HAP-1 (cell line): ENCODE measurements at regions not wholly inside any gene's neighbourhood (a gene's known extent, or its start where the extent isn't known, plus 50 kb on each side); places are given as distances from the start of the nearest gene placed in this dataset.

Experiments
- DNase-seq, 2 experiments: peaks; one replicate each; pipeline ENCODE4 v3.0.0-alpha.2; 2016 to 2020; ENCODE audit warnings: low spot score in 2 of 2
- H3K27me3 ChIP-seq: fragments of 250-450 bp; sonication (Bioruptor Pico); 2 replicates; pipeline ENCODE4 v1.5.1; 2020; ENCODE audit warnings: low read depth, mild to moderate bottlenecking, moderate library complexity
- H3K36me3 ChIP-seq: fragments of 250-450 bp; sonication (Bioruptor Pico); replicated peaks from 2 replicates; pipeline ENCODE4 v1.5.1; 2020; ENCODE audit warnings: mild to moderate bottlenecking
- H3K4me1 ChIP-seq: fragments of 250-450 bp; sonication (Bioruptor Pico); 2 replicates; pipeline ENCODE4 v1.5.1; 2020; ENCODE audit warnings: mild to moderate bottlenecking
- H3K4me3 ChIP-seq: fragments of 250-450 bp; sonication (Bioruptor Pico); 2 replicates; pipeline ENCODE4 v1.5.1; 2020; ENCODE audit warnings: mild to moderate bottlenecking, moderate library complexity
- H3K9me3 ChIP-seq: fragments of 250-450 bp; sonication (Bioruptor Pico); 2 replicates; pipeline ENCODE4 v1.5.1; 2020; ENCODE audit warnings: mild to moderate bottlenecking, moderate library complexity
- in situ Hi-C: fragments of 300-500 bp; cut with MboI; formaldehyde crosslinking; loops from 3 replicates; pipeline ENCODE4 v1.14.3; 2020; ENCODE audit warnings: low sequenced_read_pairs, inconsistent platforms, mixed read lengths

GRCh38 chr2:16298866-16299265, 358.5 kb downstream of the MYCN start:
- in situ Hi-C loops, result loop anchor here (25.0 kb wide), 1 partner anchor 662 kb away; no protein-coding TSS in a partner anchor

GRCh38 chr2:16296331-16297250, 356.2 kb downstream of the MYCN start:
- Histone ChIP-seq H3K4me3 (no peak overlapping the region), H3K36me3 (no peaks in the 10 kb centered on the region)

More at GRCh38 chr2:16298866-16299265, 358.5 kb downstream of the MYCN start:
- DNase-seq, result no peak
- Histone ChIP-seq H3K4me1 (no peaks in the 10 kb centered on the region), H3K4me3 (no peak overlapping the region), H3K36me3 (no peaks in the 10 kb centered on the region), H3K27me3 (no peaks in the 10 kb centered on the region), H3K9me3 (no peaks in the 10 kb centered on the region)

GRCh38 chr2:16296038-16296290, 355.6 kb downstream of the MYCN start:
- Histone ChIP-seq H3K36me3 (no peaks in the 10 kb centered on the region), H3K27me3 (no peaks in the 10 kb centered on the region), H3K9me3 (no peaks in the 10 kb centered on the region), H3K4me1 (no peaks in the 10 kb centered on the region), H3K4me3 (no peak overlapping the region)
- no peak for DNase-seq
- in situ Hi-C loops, result loop anchor here (25.0 kb wide), 1 partner anchor 659 kb away; no protein-coding TSS in a partner anchor

More at GRCh38 chr2:16296331-16297250, 356.2 kb downstream of the MYCN start:
- in situ Hi-C loops, result loop anchor here (25.0 kb wide), 1 partner anchor 659 kb away; no protein-coding TSS in a partner anchor
- no peaks in the 10 kb centered on the region for H3K4me1 ChIP-seq
- no peaks in the 10 kb centered on the region for H3K9me3 ChIP-seq
- no peak for DNase-seq
- no peaks in the 10 kb centered on the region for H3K27me3 ChIP-seq

- Histone ChIP-seq H3K9me3 (no peaks in the 10 kb centered on the region), H3K4me3 (no peak overlapping the region), H3K4me1 (no peaks in the 10 kb centered on the region), H3K27me3 (no peaks in the 10 kb centered on the region), H3K36me3 (no peaks in the 10 kb centered on the region)
- in situ Hi-C loops, result loop anchor here (25.0 kb wide), 1 partner anchor 657 kb away; no protein-coding TSS in a partner anchor
- no peak for DNase-seq
Observed at GRCh38 chr2:16294791-16295190, 354.4 kb downstream of the MYCN start.

GRCh38 chr2:16293871-16294270, 353.5 kb downstream of the MYCN start:
- in situ Hi-C loops, result loop anchor here (25.0 kb wide), 1 partner anchor 657 kb away; no protein-coding TSS in a partner anchor
- Histone ChIP-seq H3K4me3 (no peak overlapping the region), H3K9me3 (no peaks in the 10 kb centered on the region), H3K4me1 (no peaks in the 10 kb centered on the region), H3K27me3 (peaks cover 4% of the 10 kb centered on the region), H3K36me3 (no peaks in the 10 kb centered on the region)
- DNase-seq, result no peak

GRCh38 chr2:16293398-16293797, 353.0 kb downstream of the MYCN start:
- in situ Hi-C loops, result loop anchor here (25.0 kb wide), 1 partner anchor 656 kb away; no protein-coding TSS in a partner anchor
- no peak for DNase-seq
- H3K36me3 ChIP-seq, result no peaks in the 10 kb centered on the region
- H3K4me1 ChIP-seq, result no peaks in the 10 kb centered on the region
- no peaks in the 10 kb centered on the region for H3K9me3 ChIP-seq
- peaks cover 4% of the 10 kb centered on the region for H3K27me3 ChIP-seq
- no peak overlapping the region for H3K4me3 ChIP-seq

- Histone ChIP-seq H3K9me3 (no peaks in the 10 kb centered on the region), H3K4me1 (no peaks in the 10 kb centered on the region), H3K27me3 (peaks cover 4% of the 10 kb centered on the region), H3K36me3 (no peaks in the 10 kb centered on the region), H3K4me3 (no peak overlapping the region)
- no peak for DNase-seq
- in situ Hi-C loops, result loop anchor here (25.0 kb wide), 1 partner anchor 655 kb away; no protein-coding TSS in a partner anchor
Observed at GRCh38 chr2:16291731-16292550, 351.6 kb downstream of the MYCN start.

GRCh38 chr2:16291226-16291625, 350.9 kb downstream of the MYCN start:
- no peak overlapping the region for H3K4me3 ChIP-seq
- no peak for DNase-seq
- no peaks in the 10 kb centered on the region for H3K36me3 ChIP-seq
- H3K27me3 ChIP-seq, result peaks cover 10% of the 10 kb centered on the region
- no peaks in the 10 kb centered on the region for H3K9me3 ChIP-seq
- no peaks in the 10 kb centered on the region for H3K4me1 ChIP-seq
- in situ Hi-C loops, result loop anchor here (25.0 kb wide), 1 partner anchor 654 kb away; no protein-coding TSS in a partner anchor

- H3K4me1 ChIP-seq, result no peaks in the 10 kb centered on the region
- H3K4me3 ChIP-seq, result no peak overlapping the region
- no peaks in the 10 kb centered on the region for H3K9me3 ChIP-seq
- no peak for DNase-seq
- in situ Hi-C loops, result loop anchor here (25.0 kb wide), 1 partner anchor 653 kb away; no protein-coding TSS in a partner anchor
- no peaks in the 10 kb centered on the region for H3K36me3 ChIP-seq
- peaks cover 10% of the 10 kb centered on the region for H3K27me3 ChIP-seq
Observed at GRCh38 chr2:16290311-16291020, 350.1 kb downstream of the MYCN start.

- DNase-seq, result no peak
- Histone ChIP-seq H3K4me1 (no peaks in the 10 kb centered on the region), H3K36me3 (no peaks in the 10 kb centered on the region), H3K4me3 (no peak overlapping the region), H3K27me3 (peaks cover 10% of the 10 kb centered on the region), H3K9me3 (no peaks in the 10 kb centered on the region)
- in situ Hi-C loops, result loop anchor here (25.0 kb wide), 1 partner anchor 651 kb away; no protein-coding TSS in a partner anchor
Observed at GRCh38 chr2:16288371-16289112, 348.2 kb downstream of the MYCN start.

- in situ Hi-C loops, result loop anchor here (25.0 kb wide), 1 partner anchor 651 kb away; no protein-coding TSS in a partner anchor
Observed at GRCh38 chr2:16287831-16288230, 347.5 kb downstream of the MYCN start.

GRCh38 chr2:16287281-16287680, 346.9 kb downstream of the MYCN start:
- no peaks in the 10 kb centered on the region for H3K9me3 ChIP-seq
- no peak for DNase-seq
- in situ Hi-C loops, result loop anchor here (25.0 kb wide), 1 partner anchor 650 kb away; no protein-coding TSS in a partner anchor
- H3K36me3 ChIP-seq, result no peaks in the 10 kb centered on the region
- H3K27me3 ChIP-seq, result peaks cover 10% of the 10 kb centered on the region
- H3K4me3 ChIP-seq, result no peak overlapping the region
- H3K4me1 ChIP-seq, result no peaks in the 10 kb centered on the region

More at GRCh38 chr2:16287831-16288230, 347.5 kb downstream of the MYCN start:
- no peaks in the 10 kb centered on the region for H3K36me3 ChIP-seq
- DNase-seq, result no peak
- no peaks in the 10 kb centered on the region for H3K4me1 ChIP-seq
- H3K27me3 ChIP-seq, result peaks cover 10% of the 10 kb centered on the region
- no peaks in the 10 kb centered on the region for H3K9me3 ChIP-seq
- no peak overlapping the region for H3K4me3 ChIP-seq
